IPS-20b (cell line): ENCODE measurements at regions not wholly inside any gene's neighbourhood (a gene's known extent, or its start where the extent isn't known, plus 50 kb on each side); places are given as distances from the start of the nearest gene placed in this dataset.

Source experiments
- H3K27ac ChIP-seq: one replicate; pipeline ENCODE4 v1.5.1; 2013; ENCODE audit warnings: low read length
- H3K27me3 ChIP-seq: 2 replicates; pipeline ENCODE4 v1.6.1; 2013; ENCODE audit warnings: mild to moderate bottlenecking, low read length, inconsistent platforms; ENCODE audit not compliant: insufficient read depth
- H3K36me3 ChIP-seq: 2 replicates; pipeline ENCODE4 v1.6.1; 2013; ENCODE audit warnings: low read depth, mild to moderate bottlenecking, inconsistent platforms, low read length, moderate library complexity; ENCODE audit not compliant: insufficient read depth
- H3K4me1 ChIP-seq: 2 replicates; pipeline ENCODE4 v1.6.1; 2013; ENCODE audit warnings: mild to moderate bottlenecking, control low read depth, inconsistent platforms, low read length, moderate library complexity; ENCODE audit not compliant: insufficient read depth
- H3K4me3 ChIP-seq: 2 replicates; pipeline ENCODE4 v1.5.1; 2013; ENCODE audit warnings: mild to moderate bottlenecking, low read length, inconsistent platforms
- H3K9ac ChIP-seq: 2 replicates; pipeline ENCODE4 v1.6.1; 2013; ENCODE audit warnings: low read depth, mild to moderate bottlenecking, inconsistent platforms, low read length, moderate library complexity
- H3K9me3 ChIP-seq: 2 replicates; pipeline ENCODE4 v1.6.1; 2013; ENCODE audit warnings: mild to moderate bottlenecking, low read depth, low read length, inconsistent platforms; ENCODE audit not compliant: insufficient read depth

- Histone ChIP-seq H3K36me3 (no peaks in the 10 kb centered on the region), H3K27ac (no peak overlapping the region), H3K27me3 (no peaks in the 10 kb centered on the region)
These were observed 656.7 kb downstream of the SPOCK3 start for GRCh38 chr4:166577639-166578038.

GRCh38 chr4:166585491-166585890, 648.8 kb downstream of the SPOCK3 start:
- H3K4me1 ChIP-seq, result no peaks in the 10 kb centered on the region
- H3K27me3 ChIP-seq, result no peaks in the 10 kb centered on the region
- no peaks in the 10 kb centered on the region for H3K9me3 ChIP-seq
- H3K27ac ChIP-seq, result no peak overlapping the region
- H3K4me3 ChIP-seq, result no peak overlapping the region
- no peaks in the 10 kb centered on the region for H3K36me3 ChIP-seq
- no peak overlapping the region for H3K9ac ChIP-seq

More at GRCh38 chr4:166577639-166578038, 656.7 kb downstream of the SPOCK3 start:
- no peak overlapping the region for H3K4me3 ChIP-seq
- no peaks in the 10 kb centered on the region for H3K4me1 ChIP-seq
- no peaks in the 10 kb centered on the region for H3K9me3 ChIP-seq
- H3K9ac ChIP-seq, result no peak overlapping the region

- Histone ChIP-seq H3K36me3 (no peaks in the 10 kb centered on the region), H3K9me3 (no peaks in the 10 kb centered on the region), H3K4me1 (no peaks in the 10 kb centered on the region), H3K9ac (no peak overlapping the region), H3K27me3 (no peaks in the 10 kb centered on the region), H3K4me3 (no peak overlapping the region), H3K27ac (no peak overlapping the region)
These were observed 639.9 kb downstream of the SPOCK3 start for GRCh38 chr4:166594326-166594946.

GRCh38 chr4:166600264-166600663, 634.0 kb downstream of the SPOCK3 start:
- no peak overlapping the region for H3K9ac ChIP-seq
- no peak overlapping the region for H3K27ac ChIP-seq
- H3K9me3 ChIP-seq, result peaks cover 3% of the 10 kb centered on the region; the same call in 1 of the 2 replicates
- H3K4me1 ChIP-seq, result no peaks in the 10 kb centered on the region
- no peaks in the 10 kb centered on the region for H3K36me3 ChIP-seq
- no peaks in the 10 kb centered on the region for H3K27me3 ChIP-seq
- no peak overlapping the region for H3K4me3 ChIP-seq

GRCh38 chr4:166602068-166602467, 632.2 kb downstream of the SPOCK3 start:
- Histone ChIP-seq H3K4me1 (no peaks in the 10 kb centered on the region), H3K4me3 (no peak overlapping the region), H3K9me3 (peaks cover 3% of the 10 kb centered on the region; the same call in 1 of the 2 replicates), H3K27me3 (no peaks in the 10 kb centered on the region), H3K9ac (no peak overlapping the region), H3K27ac (no peak overlapping the region), H3K36me3 (no peaks in the 10 kb centered on the region)

GRCh38 chr4:166622425-166622977, 611.8 kb downstream of the SPOCK3 start:
- Histone ChIP-seq H3K4me3 (no peak overlapping the region), H3K9me3 (no peaks in the 10 kb centered on the region), H3K4me1 (no peaks in the 10 kb centered on the region), H3K27ac (no peak overlapping the region), H3K9ac (no peak overlapping the region), H3K36me3 (no peaks in the 10 kb centered on the region), H3K27me3 (no peaks in the 10 kb centered on the region)

- no peaks in the 10 kb centered on the region for H3K36me3 ChIP-seq
- H3K27ac ChIP-seq, result no peak overlapping the region
- no peaks in the 10 kb centered on the region for H3K4me1 ChIP-seq
- no peak overlapping the region for H3K9ac ChIP-seq
- no peaks in the 10 kb centered on the region for H3K27me3 ChIP-seq
- H3K4me3 ChIP-seq, result no peak overlapping the region
- no peaks in the 10 kb centered on the region for H3K9me3 ChIP-seq
These were observed 609.2 kb downstream of the SPOCK3 start for GRCh38 chr4:166625018-166625637.

- Histone ChIP-seq H3K27ac (no peak overlapping the region), H3K4me3 (no peak overlapping the region), H3K36me3 (no peaks in the 10 kb centered on the region), H3K4me1 (no peaks in the 10 kb centered on the region), H3K27me3 (no peaks in the 10 kb centered on the region), H3K9ac (no peak overlapping the region), H3K9me3 (no peaks in the 10 kb centered on the region)
These were observed 605.8 kb downstream of the SPOCK3 start for GRCh38 chr4:166628454-166628853.

- no peak overlapping the region for H3K9ac ChIP-seq
- no peak overlapping the region for H3K4me3 ChIP-seq
- H3K4me1 ChIP-seq, result no peaks in the 10 kb centered on the region
- H3K36me3 ChIP-seq, result no peaks in the 10 kb centered on the region
- no peaks in the 10 kb centered on the region for H3K27me3 ChIP-seq
- no peak overlapping the region for H3K27ac ChIP-seq
- no peaks in the 10 kb centered on the region for H3K9me3 ChIP-seq
These were observed 598.9 kb downstream of the SPOCK3 start for GRCh38 chr4:166635367-166635766.

GRCh38 chr4:166637816-166638215, 596.5 kb downstream of the SPOCK3 start:
- Histone ChIP-seq H3K9me3 (no peaks in the 10 kb centered on the region), H3K9ac (no peak overlapping the region), H3K36me3 (no peaks in the 10 kb centered on the region), H3K4me1 (no peaks in the 10 kb centered on the region), H3K27me3 (no peaks in the 10 kb centered on the region), H3K4me3 (no peak overlapping the region), H3K27ac (no peak overlapping the region)

- Histone ChIP-seq H3K9me3 (no peaks in the 10 kb centered on the region), H3K4me3 (no peak overlapping the region), H3K9ac (no peak overlapping the region), H3K27ac (no peak overlapping the region), H3K36me3 (no peaks in the 10 kb centered on the region), H3K4me1 (no peaks in the 10 kb centered on the region), H3K27me3 (no peaks in the 10 kb centered on the region)
These were observed 579.1 kb downstream of the SPOCK3 start for GRCh38 chr4:166655231-166655630.

GRCh38 chr4:166655705-166656104, 578.6 kb downstream of the SPOCK3 start:
- H3K4me3 ChIP-seq, result no peak overlapping the region
- no peak overlapping the region for H3K27ac ChIP-seq
- no peak overlapping the region for H3K9ac ChIP-seq
- no peaks in the 10 kb centered on the region for H3K4me1 ChIP-seq
- no peaks in the 10 kb centered on the region for H3K27me3 ChIP-seq
- H3K9me3 ChIP-seq, result no peaks in the 10 kb centered on the region
- no peaks in the 10 kb centered on the region for H3K36me3 ChIP-seq
